B cell (primary cell): ENCODE measurements at regions not wholly inside any gene's neighbourhood (a gene's known extent, or its start where the extent isn't known, plus 50 kb on each side); places are given as distances from the start of the nearest gene placed in this dataset.

Experiments
- ATAC-seq: fragments of 200-7000 bp; cut with Tn5 transposase; one replicate; pipeline ENCODE4 v1.10.0; 2021; ENCODE audit warnings: low read depth, mild to moderate bottlenecking, moderate number of reproducible peaks, moderate library complexity
- CTCF ChIA-PET: fragments of 350-600 bp; sonication (Branson Sonifier 250); formaldehyde crosslinking; loops from one replicate; lab custom pipeline; 2021; ENCODE audit warnings: antibody characterized with exemption, inconsistent platforms; lab: Charles Lee
- POLR2A ChIA-PET: fragments of 350-600 bp; sonication (Branson Sonifier 250); formaldehyde crosslinking; loops from one replicate; lab custom pipeline; 2021; ENCODE audit warnings: antibody characterized with exemption; lab: Charles Lee
- DNase-seq: peaks from one replicate; pipeline ENCODE4 v3.0.0; 2013
- H2AFZ ChIP-seq: 2 replicates; pipeline ENCODE4 v1.6.1; 2012; ENCODE audit warnings: mild to moderate bottlenecking, low read depth, low read length; ENCODE audit not compliant: insufficient read depth, poor library complexity, severe bottlenecking
- H3K27ac ChIP-seq, 2 donors: 1 replicate in 1 of 2; 2 replicates in 1 of 2; pipeline ENCODE4 v1.5.1; 2012 to 2013; ENCODE audit warnings: low read length in 2 of 2, mild to moderate bottlenecking in 2 of 2, moderate library complexity in 1 of 2
- H3K27me3 ChIP-seq, 4 experiments: fragments of 200-600 bp in 1 of 4; sonication (generic) in 1 of 4; replicated peaks in 1 of 4; 1 replicate in 2 of 4; 2 replicates in 2 of 4; pipeline versions ENCODE4 v1.6.1 to v1.7.0; 2013 to 2016; ENCODE audit warnings: low read length in 3 of 4, mild to moderate bottlenecking in 2 of 4, mixed read lengths in 1 of 4, moderate library complexity in 1 of 4; ENCODE audit not compliant: insufficient read depth in 4 of 4, control insufficient read depth in 3 of 4; ENCODE audit errors: control extremely low read depth in 1 of 4
- H3K36me3 ChIP-seq, 2 experiments: replicated peaks in 1 of 2; 1 replicate in 1 of 2; 2 replicates in 1 of 2; pipeline versions ENCODE4 v1.6.1 to v1.7.1; 2013; ENCODE audit warnings: low read length in 1 of 2; ENCODE audit not compliant: insufficient read depth in 2 of 2, control insufficient read depth in 1 of 2; ENCODE audit errors: control extremely low read depth in 1 of 2, extremely low read depth in 1 of 2
- H3K4me1 ChIP-seq, 2 donors: fragments of 200-600 bp in 1 of 2; sonication (generic) in 1 of 2; 1 replicate in 1 of 2; 2 replicates in 1 of 2; pipeline versions ENCODE4 v1.5.1 to v1.6.1; 2013 to 2017; ENCODE audit warnings: low read length in 2 of 2; ENCODE audit not compliant: control insufficient read depth in 2 of 2, insufficient read depth in 2 of 2
- H3K4me2 ChIP-seq: replicated peaks from 2 replicates; pipeline ENCODE3; 2012; ENCODE audit warnings: mild to moderate bottlenecking, low read depth, low read length; ENCODE audit not compliant: poor library complexity, severe bottlenecking
- H3K4me3 ChIP-seq, 5 experiments: fragments of 200-600 bp in 1 of 5; sonication (generic) in 1 of 5; 1 replicate in 3 of 5; 2 replicates in 2 of 5; pipeline versions ENCODE4 v1.5.1 to v1.7.0; 2011 to 2016; ENCODE audit warnings: low read length in 4 of 5, mild to moderate bottlenecking in 4 of 5, low read depth in 2 of 5, control low read depth in 1 of 5, moderate library complexity in 1 of 5; ENCODE audit not compliant: insufficient read depth in 1 of 5; ENCODE audit errors: control extremely low read depth in 1 of 5, extremely low read depth in 1 of 5
- H3K79me2 ChIP-seq: fragments of 200-600 bp; sonication (generic); one replicate; pipeline ENCODE4 v1.6.0; 2016; ENCODE audit warnings: low read length; ENCODE audit not compliant: control insufficient read depth, insufficient read depth
- H3K9ac ChIP-seq: fragments of 200-600 bp; sonication (generic); 2 replicates; pipeline ENCODE4 v1.6.1; 2017; ENCODE audit warnings: mild to moderate bottlenecking, low read length, moderate library complexity
- H3K9me3 ChIP-seq, 3 donors: one replicate each; pipeline versions ENCODE4 v1.6.1 to v1.7.1; 2013; ENCODE audit warnings: low read length in 2 of 3; ENCODE audit not compliant: control insufficient read depth in 2 of 3, insufficient read depth in 1 of 3; ENCODE audit errors: control extremely low read depth in 1 of 3
- H4K20me1 ChIP-seq: 2 replicates; pipeline ENCODE4 v1.6.0; 2012; ENCODE audit warnings: mild to moderate bottlenecking, low read length; ENCODE audit not compliant: insufficient read depth, control insufficient read depth, poor library complexity, severe bottlenecking
- H3K27ac Mint-ChIP-seq: one replicate; pipeline ENCODE4 v1.8.0; 2021; ENCODE audit warnings: mixed read lengths
- H3K27me3 Mint-ChIP-seq: one replicate; pipeline ENCODE4 v1.8.0; 2021; ENCODE audit warnings: mixed read lengths
- H3K4me1 Mint-ChIP-seq: one replicate; pipeline ENCODE4 v1.8.0; 2021; ENCODE audit warnings: mixed read lengths
- H3K4me3 Mint-ChIP-seq: one replicate; pipeline ENCODE4 v1.8.0; 2021; ENCODE audit warnings: mixed read lengths
- H3K9me3 Mint-ChIP-seq: one replicate; pipeline ENCODE4 v1.8.0; 2022; ENCODE audit warnings: mixed read lengths; ENCODE audit not compliant: insufficient read depth
- EZH2 ChIP-seq: IDR thresholded peaks from 2 replicates; pipeline ENCODE4 v1.6.1; 2012; ENCODE audit warnings: borderline replicate concordance, low read depth, mild to moderate bottlenecking, moderate library complexity, low read length; ENCODE audit not compliant: insufficient read depth, poor library complexity, severe bottlenecking
- WGBS: methylation state at CpG from one replicate; pipeline ENCODE4 v1.1.5; 2013; ENCODE audit warnings: missing lambda C conversion rate; ENCODE audit not compliant: insufficient coverage; 5-methylcytosine and 5-hydroxymethylcytosine counted together
- intact Hi-C: fragments of 100-400 bp; cut with micrococcal nuclease; formaldehyde crosslinking; loops from one replicate; pipeline ENCODE4 v1.10.0; 2022
- TF ChIP-seq, protein P1 (sequence below): fragments of 200-600 bp; IDR thresholded peaks from one replicate; pipeline ENCODE4 v1.8.0; 2022; ENCODE audit warnings: antibody characterized with exemption, mild to moderate bottlenecking

DNA sequence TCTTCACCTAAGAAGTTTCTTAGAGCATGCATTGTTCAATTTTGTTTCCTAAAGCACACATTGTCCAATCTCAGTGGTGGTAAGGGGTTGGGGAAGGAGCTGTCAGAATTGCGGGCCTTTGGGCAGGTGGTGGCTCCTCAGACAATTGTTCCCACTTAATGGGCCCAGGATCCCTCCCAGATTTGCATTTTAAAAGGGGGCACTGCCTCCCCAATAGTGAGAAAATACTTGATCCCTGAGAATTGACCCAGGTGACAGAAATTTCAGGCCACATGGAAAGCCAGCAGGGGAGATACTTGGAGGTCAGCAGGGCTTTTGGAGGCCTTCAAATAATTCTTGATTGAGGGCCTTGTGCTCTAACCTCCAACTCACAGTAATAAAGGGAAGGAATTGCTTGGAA is 217.1 kb downstream of the ZNF674 start:
- no CpG with 5 or more reads among the region's 1 CpG for WGBS
- ATAC-seq (no peak), DNase-seq (no peak)
- no peak for TF ChIP-seq EZH2
- TF ChIP-seq, protein P1, sequence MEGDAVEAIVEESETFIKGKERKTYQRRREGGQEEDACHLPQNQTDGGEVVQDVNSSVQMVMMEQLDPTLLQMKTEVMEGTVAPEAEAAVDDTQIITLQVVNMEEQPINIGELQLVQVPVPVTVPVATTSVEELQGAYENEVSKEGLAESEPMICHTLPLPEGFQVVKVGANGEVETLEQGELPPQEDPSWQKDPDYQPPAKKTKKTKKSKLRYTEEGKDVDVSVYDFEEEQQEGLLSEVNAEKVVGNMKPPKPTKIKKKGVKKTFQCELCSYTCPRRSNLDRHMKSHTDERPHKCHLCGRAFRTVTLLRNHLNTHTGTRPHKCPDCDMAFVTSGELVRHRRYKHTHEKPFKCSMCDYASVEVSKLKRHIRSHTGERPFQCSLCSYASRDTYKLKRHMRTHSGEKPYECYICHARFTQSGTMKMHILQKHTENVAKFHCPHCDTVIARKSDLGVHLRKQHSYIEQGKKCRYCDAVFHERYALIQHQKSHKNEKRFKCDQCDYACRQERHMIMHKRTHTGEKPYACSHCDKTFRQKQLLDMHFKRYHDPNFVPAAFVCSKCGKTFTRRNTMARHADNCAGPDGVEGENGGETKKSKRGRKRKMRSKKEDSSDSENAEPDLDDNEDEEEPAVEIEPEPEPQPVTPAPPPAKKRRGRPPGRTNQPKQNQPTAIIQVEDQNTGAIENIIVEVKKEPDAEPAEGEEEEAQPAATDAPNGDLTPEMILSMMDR = no peak
- Mint-ChIP-seq H3K9me3 (no peaks in the 10 kb centered on the region), H3K27me3 (peaks cover 3% of the 10 kb centered on the region), H3K4me3 (no peak overlapping the region), H3K27ac (no peak overlapping the region), H3K4me1 (no peaks in the 10 kb centered on the region)
- Histone ChIP-seq H3K27me3 (no peaks in the 10 kb centered on the region), H2AFZ (no peak overlapping the region), H3K79me2 (no peaks in the 10 kb centered on the region), H3K4me2 (no peak overlapping the region), H4K20me1 (no peaks in the 10 kb centered on the region), H3K9ac (no peak overlapping the region), H3K4me3 (no peak overlapping the region), H3K36me3 (no peaks in the 10 kb centered on the region), H3K4me1 (no peaks in the 10 kb centered on the region), H3K27ac (no peak overlapping the region), H3K9me3 (no peaks in the 10 kb centered on the region)
- ChIA-PET POLR2A (no interaction called here), CTCF (no interaction called here)
- intact Hi-C loops = no loop called here

DNA sequence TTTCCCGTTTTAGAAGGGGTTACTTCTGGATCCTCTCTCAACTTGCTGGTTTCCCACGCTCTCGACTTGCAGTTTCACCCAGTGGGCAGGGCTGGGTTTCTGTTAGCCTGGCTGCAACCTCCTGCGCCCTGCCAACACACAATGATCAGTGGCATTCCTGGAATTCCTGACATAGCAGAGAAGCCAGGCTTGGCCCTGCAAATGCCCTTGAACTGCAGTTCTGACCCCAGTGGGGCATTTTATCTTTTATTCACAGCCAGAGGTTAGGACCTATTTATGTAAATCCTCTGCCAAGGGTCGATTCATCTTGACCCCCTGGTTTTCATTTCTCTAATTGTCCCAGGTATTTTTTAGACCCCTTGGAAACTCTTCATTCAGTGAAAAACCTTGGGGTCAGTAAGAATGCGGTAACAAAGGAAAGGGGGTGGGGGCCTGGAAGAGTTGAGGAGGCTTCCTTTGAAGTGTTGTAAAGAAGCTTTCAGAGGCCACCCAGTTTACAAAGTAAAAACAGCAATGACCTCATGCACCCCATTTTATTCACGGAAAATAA is 217.6 kb downstream of the ZNF674 start:
- Histone ChIP-seq H3K9ac (no peak overlapping the region), H3K36me3 (no peaks in the 10 kb centered on the region), H3K27ac (no peak overlapping the region), H2AFZ (no peak overlapping the region), H3K4me1 (no peaks in the 10 kb centered on the region), H3K4me3 (no peak overlapping the region), H3K9me3 (no peaks in the 10 kb centered on the region), H3K4me2 (no peak overlapping the region), H4K20me1 (no peaks in the 10 kb centered on the region), H3K79me2 (no peaks in the 10 kb centered on the region), H3K27me3 (no peaks in the 10 kb centered on the region)
- ChIA-PET POLR2A (no interaction called here), CTCF (no interaction called here)
- ATAC-seq (no peak), DNase-seq (no peak)
- intact Hi-C loops = no loop called here
- no peak overlapping the region for H3K4me3 Mint-ChIP-seq
- H3K4me1 Mint-ChIP-seq = no peaks in the 10 kb centered on the region
- H3K9me3 Mint-ChIP-seq = no peaks in the 10 kb centered on the region
- WGBS = 100% methylated on average over 2 of the region's 7 CpGs
- TF ChIP-seq EZH2 = no peak
- TF ChIP-seq, protein P1 = no peak
- peaks cover 3% of the 10 kb centered on the region for H3K27me3 Mint-ChIP-seq
- no peak overlapping the region for H3K27ac Mint-ChIP-seq
